ENCODE measurements at regions not wholly inside any gene's neighbourhood (a gene's known extent, or its start where the extent isn't known, plus 50 kb on each side); places are given as distances from the start of the nearest gene placed in this dataset.

DNA sequence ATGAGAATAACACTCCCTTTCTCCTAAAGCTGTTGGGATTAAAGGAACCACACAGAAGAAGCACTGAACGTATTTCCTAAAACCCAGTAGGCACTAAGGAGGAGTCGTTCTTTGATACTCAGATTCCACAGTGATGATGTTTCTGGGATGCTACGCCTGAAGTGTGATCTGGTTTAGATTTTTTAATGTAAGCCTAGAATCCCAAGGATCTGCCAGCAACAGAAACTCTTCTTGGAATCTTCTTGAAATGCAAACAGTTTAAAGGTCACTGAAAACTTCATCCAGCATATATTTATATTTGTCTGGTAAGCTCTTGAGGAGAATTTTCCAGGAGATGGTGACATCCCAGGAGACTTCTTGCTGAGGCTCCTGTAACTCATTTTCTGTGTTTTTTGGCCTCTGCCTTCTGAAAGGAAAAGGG is 247.6 kb upstream of the TRIB2 start:
- TF ChIP-seq, protein P1, sequence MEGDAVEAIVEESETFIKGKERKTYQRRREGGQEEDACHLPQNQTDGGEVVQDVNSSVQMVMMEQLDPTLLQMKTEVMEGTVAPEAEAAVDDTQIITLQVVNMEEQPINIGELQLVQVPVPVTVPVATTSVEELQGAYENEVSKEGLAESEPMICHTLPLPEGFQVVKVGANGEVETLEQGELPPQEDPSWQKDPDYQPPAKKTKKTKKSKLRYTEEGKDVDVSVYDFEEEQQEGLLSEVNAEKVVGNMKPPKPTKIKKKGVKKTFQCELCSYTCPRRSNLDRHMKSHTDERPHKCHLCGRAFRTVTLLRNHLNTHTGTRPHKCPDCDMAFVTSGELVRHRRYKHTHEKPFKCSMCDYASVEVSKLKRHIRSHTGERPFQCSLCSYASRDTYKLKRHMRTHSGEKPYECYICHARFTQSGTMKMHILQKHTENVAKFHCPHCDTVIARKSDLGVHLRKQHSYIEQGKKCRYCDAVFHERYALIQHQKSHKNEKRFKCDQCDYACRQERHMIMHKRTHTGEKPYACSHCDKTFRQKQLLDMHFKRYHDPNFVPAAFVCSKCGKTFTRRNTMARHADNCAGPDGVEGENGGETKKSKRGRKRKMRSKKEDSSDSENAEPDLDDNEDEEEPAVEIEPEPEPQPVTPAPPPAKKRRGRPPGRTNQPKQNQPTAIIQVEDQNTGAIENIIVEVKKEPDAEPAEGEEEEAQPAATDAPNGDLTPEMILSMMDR (IDR thresholded peaks at IDR 0.05) = no peak
- TF ChIP-seq POLR2A (IDR thresholded peaks at IDR 0.05) = no peak

All from Peyer's patch (tissue), 4 donors.